SIG-M5 treated with dmso at 0.1 percent for 504 hours (cell line): ENCODE measurements at regions not wholly inside any gene's neighbourhood (a gene's known extent, or its start where the extent isn't known, plus 50 kb on each side); places are given as distances from the start of the nearest gene placed in this dataset.

Experiments used
- DNase-seq: peaks from one replicate; lab custom pipeline; 2025; ENCODE audit not compliant: unreplicated experiment; lab: John Stamatoyannopoulos, UW

GRCh38 chr12:42648061-42648460, 58.5 kb upstream of the PRICKLE1 start:
- DNase-seq = no peak

GRCh38 chr12:42643881-42644579, 54.5 kb upstream of the PRICKLE1 start:
- no peak for DNase-seq

GRCh38 chr12:42641221-42641885, 51.8 kb upstream of the PRICKLE1 start:
- DNase-seq = no peak

- DNase-seq = no peak
Observed at GRCh38 chr12:42640391-42640790, 50.8 kb upstream of the PRICKLE1 start.

GRCh38 chr12:42639556-42639955, 50.0 kb upstream of the PRICKLE1 start:
- DNase-seq = no peak
